Ammon's horn (tissue), 1 donor: ENCODE measurements at regions not wholly inside any gene's neighbourhood (a gene's known extent, or its start where the extent isn't known, plus 50 kb on each side); places are given as distances from the start of the nearest gene placed in this dataset.
"Not testable (repeated sequence)": the region's sequence is repeated elsewhere in the genome, so short reads cannot be mapped to it uniquely, and the experiment has no call there.

Experiments
- DNase-seq: peaks from one replicate; pipeline ENCODE4 v3.0.0-alpha.2; 2016; ENCODE audit warnings: low spot score

DNA sequence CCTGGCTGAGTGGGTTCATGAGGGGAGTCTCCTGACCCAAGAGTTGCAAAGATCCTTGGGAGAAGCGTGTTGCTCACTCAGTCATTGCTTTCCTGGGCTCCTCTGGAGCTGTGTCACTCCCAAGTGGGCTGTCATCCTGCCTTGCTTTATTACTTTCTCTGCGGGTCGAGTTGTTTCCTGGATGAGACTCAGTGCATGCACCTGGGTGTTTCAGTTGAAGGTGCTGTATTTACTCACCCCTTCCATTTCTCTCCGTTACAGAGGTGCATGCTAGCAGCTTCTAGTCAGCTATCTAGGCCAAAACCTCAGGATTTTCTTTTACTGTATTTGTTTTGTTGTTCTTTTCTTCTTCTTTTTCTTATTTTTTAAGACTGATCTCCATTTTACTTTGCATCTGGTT lies 785.5 kb upstream of the EDIL3 start:
- no peak for DNase-seq

GRCh38 chr5:85173469-85173868 lies 788.8 kb upstream of the EDIL3 start:
- DNase-seq, result no peak

GRCh38 chr5:85182344-85182743 lies 797.7 kb upstream of the EDIL3 start:
- no peak for DNase-seq

DNA sequence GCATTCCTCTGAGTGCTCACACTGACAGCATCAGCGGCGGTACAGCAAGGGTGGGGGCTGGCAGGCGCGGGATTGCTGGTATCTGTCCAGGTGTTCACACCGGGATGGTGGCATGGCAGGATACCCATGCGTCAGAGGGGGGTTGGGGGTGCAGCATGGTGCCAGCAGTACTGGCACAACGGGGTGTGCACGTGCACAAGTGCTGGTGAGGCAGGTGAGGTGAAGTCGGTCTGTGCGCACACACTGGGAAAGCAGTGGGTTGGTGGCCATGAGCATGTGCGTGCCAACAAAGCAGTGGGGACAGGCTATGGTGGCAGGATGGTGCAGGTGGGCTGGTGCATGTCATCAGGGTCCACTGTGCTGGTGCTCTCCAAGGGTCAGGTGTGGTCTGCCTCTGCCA lies 819.6 kb upstream of the EDIL3 start:
- DNase-seq, result no peak

GRCh38 chr5:85205430-85205829 lies 820.8 kb upstream of the EDIL3 start:
- DNase-seq, result no peak

- no peak for DNase-seq
Observed at GRCh38 chr5:85225388-85225787, 840.7 kb upstream of the EDIL3 start.

DNA sequence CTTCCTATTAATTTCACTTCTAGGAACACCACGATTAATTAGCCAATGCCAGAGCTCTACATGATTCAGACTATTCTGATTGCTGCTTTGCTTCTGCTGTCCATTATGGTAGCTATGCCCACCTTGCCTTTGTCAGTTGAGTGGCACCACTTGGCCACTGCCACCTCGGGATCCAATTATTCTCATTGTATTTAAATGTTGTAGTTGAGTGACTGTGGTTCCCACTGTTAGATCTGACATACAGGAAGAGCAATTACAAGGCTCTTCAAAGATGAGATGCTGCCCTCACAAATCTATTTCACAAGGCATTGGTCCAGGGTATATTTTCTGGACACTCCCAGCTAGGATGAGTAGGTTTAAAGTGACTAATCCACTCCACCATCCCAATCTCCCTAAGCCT lies 864.5 kb upstream of the EDIL3 start:
- DNase-seq, result no peak

GRCh38 chr5:85263125-85263524 lies 878.4 kb upstream of the EDIL3 start:
- no peak for DNase-seq

GRCh38 chr5:85266692-85267091 lies 882.0 kb upstream of the EDIL3 start:
- no peak for DNase-seq

DNA sequence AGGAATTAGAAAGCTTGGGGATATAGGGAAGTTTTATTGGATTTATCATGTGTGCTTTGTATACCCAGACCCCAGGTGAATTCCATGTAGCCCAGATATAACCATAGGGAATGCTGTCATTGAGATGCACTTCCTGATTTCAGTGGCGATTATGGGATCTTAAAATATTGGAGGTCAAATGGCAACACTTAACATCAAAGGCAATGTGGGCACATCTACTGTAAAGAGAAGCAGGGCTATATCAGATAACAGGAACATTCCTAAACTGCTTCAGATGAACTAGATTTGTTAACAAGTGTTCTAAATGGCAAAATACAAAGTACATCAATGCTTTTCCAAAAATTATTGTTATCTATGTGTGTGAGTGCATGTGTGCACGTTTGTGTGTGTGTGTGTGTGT lies 883.5 kb upstream of the EDIL3 start:
- DNase-seq, result no peak

DNA sequence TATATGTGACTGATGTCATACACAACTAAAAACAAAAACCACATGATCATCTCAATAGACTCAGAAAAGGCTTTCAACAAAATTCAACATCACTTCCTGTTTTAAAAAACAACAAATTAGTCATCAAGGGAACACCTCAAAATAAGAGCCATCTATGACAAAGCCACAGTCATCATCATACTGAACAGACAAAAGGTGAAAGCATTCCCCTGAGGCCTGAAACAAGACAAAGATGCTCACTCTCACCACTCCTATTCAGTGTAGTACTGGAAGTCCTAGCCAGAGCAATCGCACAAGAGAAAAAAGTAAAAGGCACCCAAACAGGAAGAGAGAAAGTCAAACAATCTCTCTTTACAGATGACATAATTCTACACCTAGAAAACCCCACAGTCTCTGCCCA lies 893.5 kb upstream of the EDIL3 start:
- DNase-seq, result no peak

- no peak for DNase-seq
Observed at GRCh38 chr5:85288914-85289313, 904.2 kb upstream of the EDIL3 start.

DNA sequence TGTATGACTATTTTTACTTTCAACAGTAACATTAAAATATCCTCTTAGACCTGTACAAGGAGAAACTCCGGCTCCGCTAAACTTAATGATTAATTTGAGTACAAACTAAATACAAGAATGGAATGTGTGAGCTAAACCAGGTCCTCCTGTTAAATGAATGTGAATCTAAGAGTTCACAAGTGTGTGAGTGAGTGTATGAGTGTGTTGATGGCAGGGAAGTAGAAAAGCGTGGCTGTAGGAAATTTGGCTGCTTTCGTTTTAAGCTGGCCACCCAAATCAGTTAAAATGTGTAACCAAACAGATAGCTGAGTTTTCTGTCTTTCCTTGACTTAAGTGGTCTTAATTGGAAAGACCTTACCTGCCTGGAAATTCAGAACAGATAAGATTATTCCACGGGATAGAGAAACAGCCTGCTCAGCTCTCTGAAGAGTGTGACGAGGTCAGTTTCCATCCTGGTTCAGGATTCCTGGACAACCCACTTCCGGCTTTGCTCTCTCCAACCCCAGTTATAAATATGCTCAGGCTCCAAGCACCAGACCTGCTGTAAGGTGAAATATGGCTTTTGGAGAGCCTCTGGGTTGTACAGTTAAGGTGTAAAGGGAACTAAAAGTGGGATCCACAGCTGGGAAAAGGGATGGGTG lies 908.6 kb upstream of the EDIL3 start:
- no peak for DNase-seq

GRCh38 chr5:85304524-85304923 lies 919.8 kb upstream of the EDIL3 start:
- DNase-seq, result no peak

GRCh38 chr5:85305766-85306165 lies 921.1 kb upstream of the EDIL3 start:
- DNase-seq, result no peak

- DNase-seq, result no peak
Observed at GRCh38 chr5:85311536-85311935, 926.9 kb upstream of the EDIL3 start.

DNA sequence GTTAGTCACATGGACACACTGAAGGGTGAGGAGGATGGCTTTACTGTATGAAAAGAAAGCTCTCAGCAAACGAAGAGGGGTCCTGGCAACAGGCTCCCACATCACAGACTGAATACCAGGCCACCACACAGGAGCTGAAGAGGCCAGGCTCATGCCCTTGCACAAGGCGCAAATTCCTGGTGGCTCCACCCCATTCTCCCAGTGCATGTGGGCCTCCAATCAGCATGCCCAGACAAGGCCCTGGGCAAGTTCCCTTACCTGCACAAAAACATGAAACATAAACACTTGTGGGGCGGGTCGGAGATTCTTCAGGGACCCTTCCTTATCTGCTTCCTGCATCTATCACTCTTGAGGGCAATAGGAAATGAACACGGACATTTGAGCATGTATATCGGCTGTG lies 935.8 kb upstream of the EDIL3 start:
- DNase-seq, result no peak

DNA sequence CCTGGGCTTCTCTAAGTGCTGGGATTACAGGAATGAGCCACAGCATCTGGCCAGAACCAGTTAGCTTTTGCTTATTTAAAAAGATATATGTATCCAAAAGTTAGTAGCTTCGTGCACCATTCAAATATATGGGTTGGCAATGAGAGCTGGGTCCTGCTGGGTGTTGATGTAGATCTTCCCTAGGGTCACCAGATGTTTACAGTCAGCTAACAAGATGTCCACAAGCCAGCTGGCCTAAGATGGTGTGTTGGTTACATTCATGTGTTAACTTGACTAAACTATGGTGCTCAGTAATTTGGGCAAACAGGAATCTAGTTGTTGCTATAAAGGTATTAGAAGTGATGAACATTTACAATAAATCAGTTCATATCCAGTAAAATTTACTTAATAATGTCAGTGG lies 948.6 kb upstream of the EDIL3 start:
- no peak for DNase-seq

DNA sequence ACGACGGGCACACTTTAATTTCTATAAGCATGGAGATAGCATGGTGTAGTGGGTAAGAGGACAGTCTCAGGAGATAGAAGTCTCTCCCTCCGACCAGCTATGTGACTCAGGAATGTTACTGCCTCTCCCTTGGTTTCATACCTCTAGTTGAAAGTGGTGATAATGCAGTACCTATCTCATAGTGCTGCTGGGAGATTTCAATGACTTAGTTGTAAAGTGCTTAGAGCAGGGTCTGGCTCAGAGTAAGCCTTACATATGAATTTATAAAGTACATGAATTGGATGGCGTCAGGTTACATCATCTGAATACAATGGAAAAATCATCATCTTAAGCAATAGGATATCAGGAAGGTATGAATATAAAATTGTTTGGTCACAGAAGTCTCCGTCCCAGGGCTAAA lies 952.8 kb upstream of the EDIL3 start:
- no peak for DNase-seq

DNA sequence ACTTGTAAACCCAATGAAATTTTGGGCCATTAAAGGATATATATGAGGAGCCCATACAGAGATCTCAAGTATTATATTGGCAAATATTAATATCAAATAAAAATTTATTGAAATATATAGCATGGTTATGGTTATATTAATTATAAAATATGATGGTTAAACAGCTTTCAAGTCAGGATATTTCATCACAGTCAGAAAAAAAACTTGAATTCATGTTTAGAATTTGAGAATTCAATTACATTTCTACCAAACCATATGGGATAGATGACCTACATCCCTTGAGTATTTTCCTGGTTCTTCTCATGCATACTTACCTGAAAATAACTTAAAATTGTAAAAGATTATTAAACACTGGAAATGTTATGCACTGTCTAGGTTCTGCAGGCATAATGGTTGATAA lies 956.1 kb upstream of the EDIL3 start:
- no peak for DNase-seq

DNA sequence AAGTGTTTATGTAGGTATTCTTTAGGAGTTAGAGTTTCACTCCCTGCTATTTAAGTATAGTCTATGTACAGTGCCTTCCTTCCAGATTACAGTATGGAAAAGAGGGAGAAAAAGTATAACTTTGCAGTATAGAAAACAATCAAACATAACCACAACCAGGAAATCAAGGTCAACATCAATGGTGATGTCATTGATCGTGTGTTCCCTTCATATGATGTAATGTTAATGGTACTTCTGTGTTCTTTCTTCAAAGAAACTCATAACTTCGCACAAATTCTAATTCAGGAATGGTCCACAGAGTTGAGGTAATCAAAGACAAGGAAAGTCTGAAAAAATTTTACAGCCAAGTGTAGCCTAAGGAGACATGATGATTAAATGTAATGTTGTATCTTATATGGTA lies 961.1 kb upstream of the EDIL3 start:
- no peak for DNase-seq

GRCh38 chr5:85357309-85357708 lies 972.6 kb upstream of the EDIL3 start:
- DNase-seq, result no peak

DNA sequence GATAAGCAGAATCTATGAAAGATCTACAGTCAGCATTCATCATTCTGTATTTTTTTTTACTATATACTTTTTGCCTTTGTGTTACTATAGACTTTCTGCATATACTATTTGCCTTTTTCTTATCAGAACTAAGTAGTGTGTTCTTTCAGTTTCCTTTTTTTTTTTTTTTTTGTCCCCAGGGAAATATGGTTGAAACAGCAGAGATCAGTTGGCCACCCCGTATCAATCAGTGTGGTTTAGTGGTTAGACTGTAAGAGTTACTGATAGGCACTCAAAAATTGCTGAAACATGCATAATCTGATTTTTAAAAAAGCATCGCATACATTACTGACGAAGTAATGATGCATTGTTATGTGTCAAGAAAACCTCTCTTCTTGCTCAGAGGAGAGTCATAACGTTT lies 990.8 kb upstream of the EDIL3 start:
- no peak for DNase-seq

DNA sequence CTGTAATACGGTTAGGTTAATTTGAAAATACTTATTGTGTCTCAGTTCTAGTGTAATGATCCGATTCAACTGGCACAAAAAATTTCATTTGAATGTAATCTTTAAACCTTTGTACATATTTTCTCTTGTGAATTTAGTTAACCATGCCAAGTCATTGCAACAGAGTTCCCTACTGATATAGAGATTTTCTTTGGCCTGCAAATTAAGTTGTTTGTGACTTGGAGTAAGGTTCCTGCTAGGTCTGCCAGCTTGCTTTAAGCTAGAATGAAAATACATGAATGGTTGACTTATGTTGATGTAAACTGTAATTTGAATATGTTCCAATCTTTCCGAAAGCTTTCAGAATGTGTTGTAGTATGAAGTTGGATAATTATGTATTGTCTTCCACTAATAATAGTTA lies 1004.1 kb upstream of the EDIL3 start:
- no peak for DNase-seq

DNA sequence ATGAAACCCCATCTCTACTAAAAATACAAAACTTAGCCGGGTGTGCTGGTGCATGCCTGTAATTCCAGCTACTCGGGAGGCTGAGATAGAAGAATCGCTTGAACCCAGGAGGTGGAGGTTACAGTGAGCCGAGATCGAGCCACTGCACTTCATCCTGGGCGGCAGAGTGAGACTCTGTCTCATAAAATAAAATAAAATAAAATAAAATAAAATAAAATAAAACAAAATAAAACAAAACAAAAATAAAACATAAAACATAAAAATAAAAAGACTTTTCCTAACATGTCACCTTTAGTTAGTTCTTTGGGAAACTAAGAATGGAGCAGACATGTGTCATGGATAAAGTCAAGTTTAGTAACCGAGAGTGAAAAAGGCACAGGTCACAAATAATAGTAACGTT lies 1007.6 kb upstream of the EDIL3 start:
- not testable (repeated sequence) for DNase-seq
